ENCODE measurements at regions not wholly inside any gene's neighbourhood (a gene's known extent, or its start where the extent isn't known, plus 50 kb on each side); places are given as distances from the start of the nearest gene placed in this dataset.

- TF ChIP-seq, protein P1, sequence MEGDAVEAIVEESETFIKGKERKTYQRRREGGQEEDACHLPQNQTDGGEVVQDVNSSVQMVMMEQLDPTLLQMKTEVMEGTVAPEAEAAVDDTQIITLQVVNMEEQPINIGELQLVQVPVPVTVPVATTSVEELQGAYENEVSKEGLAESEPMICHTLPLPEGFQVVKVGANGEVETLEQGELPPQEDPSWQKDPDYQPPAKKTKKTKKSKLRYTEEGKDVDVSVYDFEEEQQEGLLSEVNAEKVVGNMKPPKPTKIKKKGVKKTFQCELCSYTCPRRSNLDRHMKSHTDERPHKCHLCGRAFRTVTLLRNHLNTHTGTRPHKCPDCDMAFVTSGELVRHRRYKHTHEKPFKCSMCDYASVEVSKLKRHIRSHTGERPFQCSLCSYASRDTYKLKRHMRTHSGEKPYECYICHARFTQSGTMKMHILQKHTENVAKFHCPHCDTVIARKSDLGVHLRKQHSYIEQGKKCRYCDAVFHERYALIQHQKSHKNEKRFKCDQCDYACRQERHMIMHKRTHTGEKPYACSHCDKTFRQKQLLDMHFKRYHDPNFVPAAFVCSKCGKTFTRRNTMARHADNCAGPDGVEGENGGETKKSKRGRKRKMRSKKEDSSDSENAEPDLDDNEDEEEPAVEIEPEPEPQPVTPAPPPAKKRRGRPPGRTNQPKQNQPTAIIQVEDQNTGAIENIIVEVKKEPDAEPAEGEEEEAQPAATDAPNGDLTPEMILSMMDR (conservative IDR thresholded peaks at IDR 0.05) = no peak
- TF ChIP-seq EZH2 (IDR thresholded peaks at IDR 0.05; ENCODE audit: low read depth) = no peak
Measured at GRCh38 chr7:116348346-116348745, 138.0 kb downstream of the TES start.

Measured in PC-9 (cell line).